Mammary epithelial cell (primary cell): ENCODE measurements at regions not wholly inside any gene's neighbourhood (a gene's known extent, or its start where the extent isn't known, plus 50 kb on each side); places are given as distances from the start of the nearest gene placed in this dataset.

Source experiments
- EZH2 ChIP-seq: IDR thresholded peaks from 2 replicates; pipeline ENCODE4 v1.6.1; 2012; ENCODE audit warnings: low read length, inconsistent platforms, borderline replicate concordance
- TF ChIP-seq, protein P1 (sequence below), 2 donors: IDR thresholded peaks in 1 of 2; conservative IDR thresholded peaks in 1 of 2; 2 replicates each; pipeline ENCODE4 v1.5.1; 2011 to 2012; ENCODE audit warnings: inconsistent platforms in 2 of 2, low read length in 2 of 2, mild to moderate bottlenecking in 2 of 2, control low read depth in 1 of 2, low read depth in 1 of 2; ENCODE audit not compliant: insufficient read depth in 1 of 2; ENCODE audit errors: extremely low read depth in 1 of 2

DNA sequence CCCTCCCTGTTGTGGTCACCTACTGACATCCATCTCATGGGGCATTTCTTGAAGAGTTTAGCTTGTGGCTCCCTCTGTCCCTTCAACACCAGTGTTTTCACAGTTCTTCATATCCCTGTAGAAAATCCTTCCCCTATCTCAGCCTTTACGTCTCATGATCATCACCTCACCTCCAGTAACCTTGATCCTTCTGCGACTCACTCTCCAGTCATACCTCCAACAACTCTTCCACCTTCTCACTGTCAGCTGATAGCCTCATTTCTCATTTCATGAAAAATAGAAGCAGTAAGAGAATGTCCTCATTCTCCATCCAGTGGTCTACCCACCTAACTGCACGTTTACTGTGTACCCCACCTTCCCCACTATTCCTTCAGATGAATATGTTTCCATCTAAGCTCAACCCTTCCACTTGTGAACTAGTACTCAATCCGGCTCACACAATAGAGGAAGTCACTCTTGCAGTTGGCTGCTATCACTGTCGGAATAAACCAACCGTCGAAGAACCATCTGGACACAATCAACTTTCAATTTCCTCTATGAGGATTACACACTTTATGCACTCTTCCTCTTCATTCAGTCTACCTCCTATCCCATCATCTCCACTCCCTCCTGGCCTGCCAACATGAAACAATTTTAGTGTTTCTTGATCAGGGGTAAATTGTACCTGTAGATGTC, 256.0 kb downstream of the AHR start:
- TF ChIP-seq, protein P1, sequence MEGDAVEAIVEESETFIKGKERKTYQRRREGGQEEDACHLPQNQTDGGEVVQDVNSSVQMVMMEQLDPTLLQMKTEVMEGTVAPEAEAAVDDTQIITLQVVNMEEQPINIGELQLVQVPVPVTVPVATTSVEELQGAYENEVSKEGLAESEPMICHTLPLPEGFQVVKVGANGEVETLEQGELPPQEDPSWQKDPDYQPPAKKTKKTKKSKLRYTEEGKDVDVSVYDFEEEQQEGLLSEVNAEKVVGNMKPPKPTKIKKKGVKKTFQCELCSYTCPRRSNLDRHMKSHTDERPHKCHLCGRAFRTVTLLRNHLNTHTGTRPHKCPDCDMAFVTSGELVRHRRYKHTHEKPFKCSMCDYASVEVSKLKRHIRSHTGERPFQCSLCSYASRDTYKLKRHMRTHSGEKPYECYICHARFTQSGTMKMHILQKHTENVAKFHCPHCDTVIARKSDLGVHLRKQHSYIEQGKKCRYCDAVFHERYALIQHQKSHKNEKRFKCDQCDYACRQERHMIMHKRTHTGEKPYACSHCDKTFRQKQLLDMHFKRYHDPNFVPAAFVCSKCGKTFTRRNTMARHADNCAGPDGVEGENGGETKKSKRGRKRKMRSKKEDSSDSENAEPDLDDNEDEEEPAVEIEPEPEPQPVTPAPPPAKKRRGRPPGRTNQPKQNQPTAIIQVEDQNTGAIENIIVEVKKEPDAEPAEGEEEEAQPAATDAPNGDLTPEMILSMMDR (conservative IDR thresholded peaks at IDR 0.05 in 1 of 2, IDR thresholded peaks at IDR 0.05 in 1 of 2; ENCODE audit: extremely low read depth in 1 of 2, insufficient read depth in 1 of 2, low read depth in 1 of 2, low read length in 2 of 2): no peak
- no peak for TF ChIP-seq EZH2
